B cell (primary cell): ENCODE measurements at regions not wholly inside any gene's neighbourhood (a gene's known extent, or its start where the extent isn't known, plus 50 kb on each side); places are given as distances from the start of the nearest gene placed in this dataset.

ENCODE experiments used
- CTCF ChIP-seq: fragments of 200-600 bp; IDR thresholded peaks from one replicate; pipeline ENCODE4 v1.8.0; 2022; ENCODE audit warnings: antibody characterized with exemption, mild to moderate bottlenecking
- EZH2 ChIP-seq: IDR thresholded peaks from 2 replicates; pipeline ENCODE4 v1.6.1; 2012; ENCODE audit warnings: borderline replicate concordance, low read depth, mild to moderate bottlenecking, moderate library complexity, low read length; ENCODE audit not compliant: insufficient read depth, poor library complexity, severe bottlenecking

GRCh38 chr17:16873174-16874035 is 98.5 kb downstream of the TNFRSF13B start:
- TF ChIP-seq EZH2 (no peak), CTCF (peak; percentile 53)
